ENCODE measurements at regions not wholly inside any gene's neighbourhood (a gene's known extent, or its start where the extent isn't known, plus 50 kb on each side); places are given as distances from the start of the nearest gene placed in this dataset.
A peak's percentile ranks its signal among the peaks of the same experiment; 100 is the strongest.

GRCh38 chr11:103794262-103794661 lies 242.2 kb upstream of the DDI1 start:
- Histone ChIP-seq H3K4me1 (ENCODE audit: control insufficient read depth in 4 of 4, insufficient read depth in 4 of 4, low read length in 3 of 4) (no peaks in the 10 kb centered on the region), H3K27me3 (ENCODE audit: control insufficient read depth in 4 of 4, insufficient read depth in 4 of 4, low read length in 3 of 4) (no peaks in the 10 kb centered on the region), H3K36me3 (ENCODE audit: control insufficient read depth in 4 of 4, insufficient read depth in 3 of 4, low read depth in 1 of 4, low read length in 3 of 4) (no peaks in the 10 kb centered on the region), H3K9me3 (ENCODE audit: control insufficient read depth in 4 of 4, low read length in 3 of 4) (peaks cover 0 to 10% (median 0%) of the 10 kb centered on the region in 4 donors), H3K4me3 (ENCODE audit: low read depth in 1 of 3, low read length in 3 of 3) (no peak overlapping the region), H3K27ac (ENCODE audit: low read depth in 1 of 2, low read length in 2 of 2) (no peak overlapping the region), H3K9ac (ENCODE audit: low read depth in 1 of 2, low read length in 2 of 2) (no peak overlapping the region)
- TF ChIP-seq EGR1 (IDR thresholded peaks at IDR 0.05; ENCODE audit: low read depth in 2 of 2): no peak
- no peak for TF ChIP-seq HNF4A (conservative IDR thresholded peaks at IDR 0.05)
- TF ChIP-seq JUND (IDR thresholded peaks at IDR 0.05): no peak
- no peak for TF ChIP-seq GABPA (IDR thresholded peaks at IDR 0.05 in 1 of 2, conservative IDR thresholded peaks at IDR 0.05 in 1 of 2)
- TF ChIP-seq YY1 (IDR thresholded peaks at IDR 0.05): no peak
- TF ChIP-seq RXRA (IDR thresholded peaks at IDR 0.05): no peak
- TF ChIP-seq, protein P1, sequence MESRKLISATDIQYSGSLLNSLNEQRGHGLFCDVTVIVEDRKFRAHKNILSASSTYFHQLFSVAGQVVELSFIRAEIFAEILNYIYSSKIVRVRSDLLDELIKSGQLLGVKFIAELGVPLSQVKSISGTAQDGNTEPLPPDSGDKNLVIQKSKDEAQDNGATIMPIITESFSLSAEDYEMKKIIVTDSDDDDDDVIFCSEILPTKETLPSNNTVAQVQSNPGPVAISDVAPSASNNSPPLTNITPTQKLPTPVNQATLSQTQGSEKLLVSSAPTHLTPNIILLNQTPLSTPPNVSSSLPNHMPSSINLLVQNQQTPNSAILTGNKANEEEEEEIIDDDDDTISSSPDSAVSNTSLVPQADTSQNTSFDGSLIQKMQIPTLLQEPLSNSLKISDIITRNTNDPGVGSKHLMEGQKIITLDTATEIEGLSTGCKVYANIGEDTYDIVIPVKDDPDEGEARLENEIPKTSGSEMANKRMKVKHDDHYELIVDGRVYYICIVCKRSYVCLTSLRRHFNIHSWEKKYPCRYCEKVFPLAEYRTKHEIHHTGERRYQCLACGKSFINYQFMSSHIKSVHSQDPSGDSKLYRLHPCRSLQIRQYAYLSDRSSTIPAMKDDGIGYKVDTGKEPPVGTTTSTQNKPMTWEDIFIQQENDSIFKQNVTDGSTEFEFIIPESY (IDR thresholded peaks at IDR 0.05): no peak
- TF ChIP-seq HNF4G (IDR thresholded peaks at IDR 0.05): no peak
- no peak for TF ChIP-seq SP1 (IDR thresholded peaks at IDR 0.05)
- TF ChIP-seq, protein P2, sequence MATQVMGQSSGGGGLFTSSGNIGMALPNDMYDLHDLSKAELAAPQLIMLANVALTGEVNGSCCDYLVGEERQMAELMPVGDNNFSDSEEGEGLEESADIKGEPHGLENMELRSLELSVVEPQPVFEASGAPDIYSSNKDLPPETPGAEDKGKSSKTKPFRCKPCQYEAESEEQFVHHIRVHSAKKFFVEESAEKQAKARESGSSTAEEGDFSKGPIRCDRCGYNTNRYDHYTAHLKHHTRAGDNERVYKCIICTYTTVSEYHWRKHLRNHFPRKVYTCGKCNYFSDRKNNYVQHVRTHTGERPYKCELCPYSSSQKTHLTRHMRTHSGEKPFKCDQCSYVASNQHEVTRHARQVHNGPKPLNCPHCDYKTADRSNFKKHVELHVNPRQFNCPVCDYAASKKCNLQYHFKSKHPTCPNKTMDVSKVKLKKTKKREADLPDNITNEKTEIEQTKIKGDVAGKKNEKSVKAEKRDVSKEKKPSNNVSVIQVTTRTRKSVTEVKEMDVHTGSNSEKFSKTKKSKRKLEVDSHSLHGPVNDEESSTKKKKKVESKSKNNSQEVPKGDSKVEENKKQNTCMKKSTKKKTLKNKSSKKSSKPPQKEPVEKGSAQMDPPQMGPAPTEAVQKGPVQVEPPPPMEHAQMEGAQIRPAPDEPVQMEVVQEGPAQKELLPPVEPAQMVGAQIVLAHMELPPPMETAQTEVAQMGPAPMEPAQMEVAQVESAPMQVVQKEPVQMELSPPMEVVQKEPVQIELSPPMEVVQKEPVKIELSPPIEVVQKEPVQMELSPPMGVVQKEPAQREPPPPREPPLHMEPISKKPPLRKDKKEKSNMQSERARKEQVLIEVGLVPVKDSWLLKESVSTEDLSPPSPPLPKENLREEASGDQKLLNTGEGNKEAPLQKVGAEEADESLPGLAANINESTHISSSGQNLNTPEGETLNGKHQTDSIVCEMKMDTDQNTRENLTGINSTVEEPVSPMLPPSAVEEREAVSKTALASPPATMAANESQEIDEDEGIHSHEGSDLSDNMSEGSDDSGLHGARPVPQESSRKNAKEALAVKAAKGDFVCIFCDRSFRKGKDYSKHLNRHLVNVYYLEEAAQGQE (IDR thresholded peaks at IDR 0.05): no peak
- TF ChIP-seq RAD21 (IDR thresholded peaks at IDR 0.05): no peak
- TF ChIP-seq, protein P3, sequence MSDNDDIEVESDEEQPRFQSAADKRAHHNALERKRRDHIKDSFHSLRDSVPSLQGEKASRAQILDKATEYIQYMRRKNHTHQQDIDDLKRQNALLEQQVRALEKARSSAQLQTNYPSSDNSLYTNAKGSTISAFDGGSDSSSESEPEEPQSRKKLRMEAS (IDR thresholded peaks at IDR 0.05): no peak
- no peak for TF ChIP-seq ATF3 (IDR thresholded peaks at IDR 0.05)
- TF ChIP-seq FOXA1 (IDR thresholded peaks at IDR 0.05): no peak
- TF ChIP-seq FOXA2 (IDR thresholded peaks at IDR 0.05): no peak
- TF ChIP-seq CTCF (IDR thresholded peaks at IDR 0.05; ENCODE audit: low read depth, low read length, missing input control): no peak
- WGBS: 49% methylated on average over 2 of the region's 2 CpGs
- DNase-seq (ENCODE audit: low spot score): no peak

GRCh38 chr11:103798026-103798425 lies 238.4 kb upstream of the DDI1 start:
- no peaks in the 10 kb centered on the region for H3K9me3 ChIP-seq (ENCODE audit: control insufficient read depth in 4 of 4, low read length in 3 of 4)
- TF ChIP-seq ATF3 (IDR thresholded peaks at IDR 0.05): no peak
- peak; percentile 48 for TF ChIP-seq NR2F2 (IDR thresholded peaks at IDR 0.05)
- no peak overlapping the region for H3K4me3 ChIP-seq (ENCODE audit: low read depth in 1 of 3, low read length in 3 of 3)
- H3K27me3 ChIP-seq (ENCODE audit: control insufficient read depth in 4 of 4, insufficient read depth in 4 of 4, low read length in 3 of 4): peaks cover 0 to under 1% (median 0%) of the 10 kb centered on the region in 4 donors
- no peak overlapping the region for H3K27ac ChIP-seq (ENCODE audit: low read depth in 1 of 2, low read length in 2 of 2)
- DNase-seq (ENCODE audit: low spot score): no peak
- WGBS: 33% methylated on average over 1 of the region's 1 CpG
- H3K4me1 ChIP-seq (ENCODE audit: control insufficient read depth in 4 of 4, insufficient read depth in 4 of 4, low read length in 3 of 4): no peaks in the 10 kb centered on the region
- no peak overlapping the region for H3K9ac ChIP-seq (ENCODE audit: low read depth in 1 of 2, low read length in 2 of 2)
- H3K36me3 ChIP-seq (ENCODE audit: control insufficient read depth in 4 of 4, insufficient read depth in 3 of 4, low read depth in 1 of 4, low read length in 3 of 4): no peaks in the 10 kb centered on the region

All from liver (tissue), 8 donors.